ENCODE measurements at regions not wholly inside any gene's neighbourhood (a gene's known extent, or its start where the extent isn't known, plus 50 kb on each side); places are given as distances from the start of the nearest gene placed in this dataset.

DNA sequence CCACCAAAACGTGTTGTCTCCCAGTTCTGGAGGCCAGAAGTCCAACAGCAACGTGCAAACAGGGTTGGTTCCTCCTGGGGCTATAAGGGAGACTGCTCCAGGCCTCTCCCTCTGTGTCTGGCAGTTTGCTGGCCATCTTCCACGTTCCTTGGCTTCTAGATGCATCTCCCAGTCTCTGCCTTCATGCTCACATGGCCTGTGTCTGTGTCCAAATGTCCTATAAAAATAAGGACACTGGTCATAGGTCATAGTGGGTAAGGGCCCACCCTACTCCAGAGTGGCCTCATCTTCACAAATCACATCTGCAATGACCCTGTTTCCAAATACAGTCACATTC is 69.4 kb upstream of the TAF1B start:
- DNase-seq: no peak

DNA sequence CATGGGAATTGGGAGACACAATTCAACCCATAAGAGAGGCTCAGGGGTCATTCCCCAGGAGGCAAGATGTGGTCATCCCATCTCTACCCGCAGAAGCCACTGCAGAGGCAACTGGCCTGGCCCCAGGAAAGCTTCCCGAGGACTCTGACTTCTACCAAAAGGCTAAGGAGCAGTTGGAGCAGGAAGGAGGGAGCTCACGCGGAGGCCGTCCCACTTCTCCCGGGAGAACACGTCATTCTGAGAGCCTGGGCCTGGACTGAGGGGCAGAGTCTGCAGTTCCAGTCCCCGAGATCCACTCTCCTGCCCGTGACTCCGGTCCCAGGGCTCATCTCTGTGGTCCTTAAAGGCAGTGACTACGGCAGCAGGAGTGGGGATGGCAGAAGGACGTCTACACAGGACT is 69.0 kb upstream of the TAF1B start:
- DNase-seq: no peak

GRCh38 chr2:9775351-9775750 is 67.9 kb upstream of the TAF1B start:
- DNase-seq: no peak

DNA sequence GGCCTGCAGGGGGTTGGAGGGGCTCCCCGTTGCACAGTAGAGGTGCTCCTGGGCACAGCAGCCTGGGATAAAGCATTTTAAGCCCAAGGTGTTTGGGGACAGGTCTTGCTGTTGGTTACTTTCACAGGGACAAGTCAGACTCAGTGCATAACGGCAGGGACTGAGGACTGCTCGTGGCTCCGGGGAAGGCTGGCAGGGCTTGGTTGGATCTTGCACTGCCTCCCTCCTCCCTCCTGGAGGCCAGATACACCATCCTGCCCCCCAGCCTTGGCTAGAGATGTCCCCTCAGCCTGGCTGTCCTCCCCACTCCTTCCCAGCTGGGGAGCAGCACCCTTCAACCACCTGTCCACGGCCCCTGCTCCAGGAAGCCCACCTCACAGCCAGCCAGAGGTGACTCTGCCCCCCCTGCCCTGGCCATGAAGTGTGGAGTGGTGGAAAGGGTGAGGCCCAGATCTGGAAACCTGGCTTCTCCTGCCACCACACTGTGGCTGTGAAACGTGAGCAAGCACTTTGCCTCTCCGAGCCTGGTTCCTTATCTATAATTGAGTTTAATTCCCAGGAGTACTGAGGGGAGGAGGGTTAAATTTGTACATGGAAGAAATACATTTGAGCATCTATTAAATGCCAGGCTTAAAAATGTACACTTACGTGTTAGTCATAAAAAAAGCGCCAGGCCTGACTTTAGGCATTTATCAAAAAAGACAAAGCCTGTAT is 67.1 kb upstream of the TAF1B start:
- DNase-seq: no peak

DNA sequence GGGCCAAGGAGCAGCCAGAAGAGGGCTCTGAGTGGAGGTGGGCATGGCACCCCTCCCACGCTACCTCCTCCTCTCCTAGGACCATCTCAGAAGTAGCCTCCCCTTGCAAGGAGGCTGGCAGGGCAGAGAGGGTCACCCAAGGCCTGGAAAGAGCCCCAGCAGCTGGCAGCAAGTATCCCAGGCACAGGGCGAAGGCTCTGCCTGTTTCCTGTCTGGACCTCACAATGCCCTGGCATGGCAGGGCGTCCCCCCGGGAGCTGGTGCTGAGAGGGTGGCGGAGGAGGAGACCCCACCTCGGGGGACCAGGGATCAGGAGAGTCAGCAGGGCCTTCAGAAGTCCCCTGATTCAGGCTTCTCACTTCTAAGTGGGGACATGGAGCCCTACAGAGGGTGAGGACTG is 66.2 kb upstream of the TAF1B start:
- no peak for DNase-seq

DNA sequence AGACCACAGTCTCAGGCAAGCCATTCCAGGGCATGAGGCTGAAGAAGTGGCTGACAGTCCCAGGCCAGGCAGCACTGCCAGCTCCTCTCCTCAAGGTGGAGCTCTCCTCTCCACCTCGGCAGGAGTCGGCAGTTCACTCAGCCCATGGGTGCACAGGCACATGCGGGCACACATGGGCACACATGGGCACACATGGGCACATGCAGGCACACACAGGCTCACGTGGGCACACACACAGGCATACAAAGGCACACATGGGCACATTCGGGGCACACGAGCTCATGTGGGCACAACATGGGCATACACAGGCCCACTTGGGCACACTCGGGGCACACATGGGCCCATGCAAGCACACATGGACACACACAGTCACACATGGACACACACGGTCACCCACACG is 65.3 kb upstream of the TAF1B start:
- no peak for DNase-seq

DNA sequence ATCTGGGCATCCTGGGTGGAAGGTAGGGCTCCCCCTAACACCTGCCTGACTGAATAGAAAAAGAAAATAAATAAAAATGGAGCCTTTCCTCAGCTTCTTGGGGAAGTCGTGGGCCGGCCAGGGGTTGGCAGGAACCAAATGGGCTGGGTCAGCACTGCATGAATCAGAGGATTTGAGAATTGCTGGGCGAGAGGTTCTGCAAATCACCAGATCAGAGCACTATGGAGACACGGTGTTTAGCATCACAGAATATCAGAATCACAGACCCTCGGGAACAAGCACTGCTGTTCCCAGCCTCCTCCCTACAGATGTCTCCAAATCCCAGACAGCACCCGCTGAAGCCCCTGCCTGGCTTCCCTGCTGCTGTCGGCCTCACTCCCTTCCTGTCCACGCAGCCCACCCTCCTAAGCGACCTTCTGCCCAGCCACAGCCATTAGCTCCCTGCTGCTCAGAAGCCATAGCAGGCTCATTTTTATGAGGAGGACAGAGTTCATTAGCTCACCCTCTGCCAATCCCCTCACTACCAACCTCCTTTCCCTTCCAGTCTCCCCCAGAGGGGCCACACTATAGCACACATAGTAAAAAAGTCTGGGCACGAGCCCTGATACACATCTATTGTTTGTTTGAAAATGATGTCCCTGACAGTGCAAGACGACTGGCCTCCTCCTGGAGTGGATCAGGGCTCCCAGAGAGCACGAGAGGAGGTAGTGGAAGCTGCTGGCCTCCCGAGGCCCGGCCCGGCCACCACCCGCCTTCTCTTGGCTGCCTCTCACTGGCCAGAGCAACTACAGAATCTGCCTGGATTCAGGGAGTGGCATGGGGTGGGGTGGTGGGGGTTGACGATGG is 64.6 kb upstream of the TAF1B start:
- DNase-seq: no peak

DNA sequence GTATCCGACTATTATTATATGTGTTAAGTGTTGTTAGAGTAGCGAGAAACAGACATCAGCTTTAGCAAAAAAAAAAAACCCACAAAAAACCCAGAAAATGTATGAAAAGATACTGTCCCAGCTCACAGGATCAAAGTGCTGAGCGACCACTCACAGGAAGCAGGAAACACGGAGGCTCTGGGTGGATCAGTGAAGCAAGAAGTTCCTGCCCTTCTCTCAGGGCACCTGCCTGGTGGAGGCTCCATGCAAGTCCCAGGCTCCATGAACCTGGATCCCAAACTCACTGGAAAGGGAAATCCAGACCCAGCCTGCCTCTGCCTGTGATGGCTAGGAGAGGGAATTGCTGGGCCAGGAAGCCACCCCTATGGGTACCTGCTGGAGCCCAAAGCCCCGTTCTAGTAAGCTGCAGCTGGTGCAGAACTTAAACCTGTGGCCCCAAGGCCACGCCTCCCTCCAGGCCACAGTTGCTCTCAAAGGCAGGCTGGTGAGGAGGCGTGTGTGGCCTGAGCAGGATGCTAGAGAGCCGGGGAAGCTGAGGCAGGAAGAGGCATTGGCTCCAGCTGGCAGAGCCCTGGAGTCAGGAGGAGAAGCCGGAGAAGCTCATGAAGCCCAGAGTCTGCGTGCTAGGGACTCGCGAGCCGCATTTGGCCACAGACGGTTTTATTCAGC is 63.5 kb upstream of the TAF1B start:
- DNase-seq: peak; percentile 26

- DNase-seq: no peak
These were observed 62.7 kb upstream of the TAF1B start for GRCh38 chr2:9780368-9781130.

- no peak for DNase-seq
These were observed 62.0 kb upstream of the TAF1B start for GRCh38 chr2:9781252-9781651.

- DNase-seq: peak; percentile 46
These were observed 61.0 kb upstream of the TAF1B start for GRCh38 chr2:9782197-9782719.

- no peak for DNase-seq
These were observed 53.9 kb upstream of the TAF1B start for GRCh38 chr2:9789371-9789770.

DNA sequence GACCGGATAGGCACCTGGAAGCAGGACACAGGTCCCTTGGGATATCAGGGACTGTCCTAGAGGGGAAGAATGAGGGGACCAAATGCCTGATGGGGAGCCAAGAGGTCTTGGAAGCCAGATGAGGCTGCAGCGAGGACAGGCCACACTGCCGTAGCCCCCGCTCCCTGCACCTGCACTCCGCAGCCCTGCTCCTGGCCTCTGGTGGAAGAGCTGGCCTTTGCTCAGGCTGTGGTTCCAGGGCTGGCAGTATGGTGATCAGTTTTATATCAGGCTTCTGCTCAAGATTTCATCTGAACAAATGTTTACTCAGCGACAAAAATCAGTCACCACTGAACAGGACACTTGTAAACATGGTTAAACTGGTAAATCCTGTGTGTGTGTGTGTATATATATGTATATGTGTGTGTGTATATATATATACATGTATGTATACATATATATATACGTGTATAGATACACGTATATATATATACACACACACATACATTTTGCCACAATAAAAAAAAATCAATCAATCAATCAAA is 52.5 kb upstream of the TAF1B start:
- no peak for DNase-seq

DNA sequence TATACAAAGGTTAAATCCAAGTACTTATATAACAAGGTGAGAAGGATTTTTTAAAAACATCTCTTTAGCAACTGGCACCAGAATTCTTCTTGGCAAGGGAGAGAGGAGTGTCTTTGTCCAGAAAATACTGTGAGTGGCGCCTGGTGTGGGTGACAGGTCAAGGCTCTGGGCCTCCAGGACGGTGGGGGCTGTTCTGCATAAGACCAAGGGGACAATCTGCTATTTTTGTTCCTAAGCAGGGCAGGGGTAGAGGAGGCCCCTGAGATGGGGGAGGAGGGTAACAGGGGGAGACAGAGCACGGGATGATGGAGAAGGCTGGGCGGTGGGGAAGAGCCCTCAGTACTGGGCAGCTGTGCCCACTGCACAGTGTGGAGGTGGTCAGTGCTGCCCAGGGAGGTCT is 51.6 kb upstream of the TAF1B start:
- DNase-seq: no peak

- DNase-seq: no peak
These were observed 49.9 kb upstream of the TAF1B start for GRCh38 chr2:9793156-9793917.
